ENCODE measurements at regions not wholly inside any gene's neighbourhood (a gene's known extent, or its start where the extent isn't known, plus 50 kb on each side); places are given as distances from the start of the nearest gene placed in this dataset.

DNA sequence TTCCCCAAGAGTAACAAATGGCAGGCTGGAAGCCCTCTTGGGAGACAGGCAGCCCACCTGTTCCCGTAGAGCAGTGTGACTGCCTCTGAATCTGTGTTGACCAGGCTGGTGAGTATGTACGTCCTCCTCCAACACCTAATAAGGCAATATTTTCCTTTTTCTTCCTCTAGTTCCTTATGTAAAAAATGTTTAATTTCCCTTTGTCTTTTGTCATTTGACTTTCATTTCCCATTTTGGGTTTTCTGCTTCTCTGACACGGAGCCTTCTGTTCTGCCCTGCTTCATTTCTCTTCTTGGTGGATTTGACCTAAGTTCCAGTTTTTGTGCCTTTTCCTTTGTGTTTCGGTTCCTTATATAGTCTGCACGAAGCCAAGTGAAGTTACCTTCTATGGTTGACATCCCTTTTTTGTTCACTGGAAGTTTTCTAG is 65.8 kb upstream of the ATF3 start:
- H3K4me3 ChIP-seq = no peak overlapping the region
- no peak for DNase-seq
- no peaks in the 10 kb centered on the region for H3K4me1 ChIP-seq
- H3K9me3 ChIP-seq (replicated peaks) = peaks cover 3% of the 10 kb centered on the region
- no peaks in the 10 kb centered on the region for H3K36me3 ChIP-seq
- H3K27ac ChIP-seq (replicated peaks) = no peak overlapping the region
- intact Hi-C loops (cut with micrococcal nuclease) = no loop called here
- TF ChIP-seq, protein P1, sequence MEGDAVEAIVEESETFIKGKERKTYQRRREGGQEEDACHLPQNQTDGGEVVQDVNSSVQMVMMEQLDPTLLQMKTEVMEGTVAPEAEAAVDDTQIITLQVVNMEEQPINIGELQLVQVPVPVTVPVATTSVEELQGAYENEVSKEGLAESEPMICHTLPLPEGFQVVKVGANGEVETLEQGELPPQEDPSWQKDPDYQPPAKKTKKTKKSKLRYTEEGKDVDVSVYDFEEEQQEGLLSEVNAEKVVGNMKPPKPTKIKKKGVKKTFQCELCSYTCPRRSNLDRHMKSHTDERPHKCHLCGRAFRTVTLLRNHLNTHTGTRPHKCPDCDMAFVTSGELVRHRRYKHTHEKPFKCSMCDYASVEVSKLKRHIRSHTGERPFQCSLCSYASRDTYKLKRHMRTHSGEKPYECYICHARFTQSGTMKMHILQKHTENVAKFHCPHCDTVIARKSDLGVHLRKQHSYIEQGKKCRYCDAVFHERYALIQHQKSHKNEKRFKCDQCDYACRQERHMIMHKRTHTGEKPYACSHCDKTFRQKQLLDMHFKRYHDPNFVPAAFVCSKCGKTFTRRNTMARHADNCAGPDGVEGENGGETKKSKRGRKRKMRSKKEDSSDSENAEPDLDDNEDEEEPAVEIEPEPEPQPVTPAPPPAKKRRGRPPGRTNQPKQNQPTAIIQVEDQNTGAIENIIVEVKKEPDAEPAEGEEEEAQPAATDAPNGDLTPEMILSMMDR (IDR thresholded peaks at IDR 0.05; ENCODE audit: borderline replicate concordance) = no peak
- no peaks in the 10 kb centered on the region for H3K27me3 ChIP-seq (ENCODE audit: low read depth)

DNA sequence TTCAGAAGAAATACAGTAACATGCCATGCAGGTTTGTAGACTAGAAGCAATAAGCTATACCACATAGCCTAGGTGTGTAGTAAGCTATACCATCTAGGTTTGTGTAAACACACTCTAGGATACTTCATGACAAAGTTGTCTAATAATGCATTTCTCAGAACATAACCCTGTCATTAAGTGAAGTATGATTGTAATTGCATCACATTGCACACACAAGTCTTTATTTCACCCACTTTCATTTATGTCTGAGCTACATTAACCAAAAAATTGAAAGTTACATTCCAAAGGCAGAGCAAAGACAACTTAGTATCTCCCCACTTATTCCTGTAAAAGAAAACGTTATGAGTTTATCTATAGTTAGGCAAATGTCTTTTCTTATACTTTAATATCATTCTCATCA is 64.5 kb upstream of the ATF3 start:
- H3K4me3 ChIP-seq = no peak overlapping the region
- H3K27me3 ChIP-seq (ENCODE audit: low read depth) = no peaks in the 10 kb centered on the region
- H3K36me3 ChIP-seq = no peaks in the 10 kb centered on the region
- intact Hi-C loops (cut with micrococcal nuclease) = no loop called here
- DNase-seq = no peak
- no peak overlapping the region for H3K27ac ChIP-seq (replicated peaks)
- H3K4me1 ChIP-seq = no peaks in the 10 kb centered on the region
- TF ChIP-seq, protein P1 (IDR thresholded peaks at IDR 0.05; ENCODE audit: borderline replicate concordance) = no peak
- H3K9me3 ChIP-seq (replicated peaks) = no peaks in the 10 kb centered on the region

DNA sequence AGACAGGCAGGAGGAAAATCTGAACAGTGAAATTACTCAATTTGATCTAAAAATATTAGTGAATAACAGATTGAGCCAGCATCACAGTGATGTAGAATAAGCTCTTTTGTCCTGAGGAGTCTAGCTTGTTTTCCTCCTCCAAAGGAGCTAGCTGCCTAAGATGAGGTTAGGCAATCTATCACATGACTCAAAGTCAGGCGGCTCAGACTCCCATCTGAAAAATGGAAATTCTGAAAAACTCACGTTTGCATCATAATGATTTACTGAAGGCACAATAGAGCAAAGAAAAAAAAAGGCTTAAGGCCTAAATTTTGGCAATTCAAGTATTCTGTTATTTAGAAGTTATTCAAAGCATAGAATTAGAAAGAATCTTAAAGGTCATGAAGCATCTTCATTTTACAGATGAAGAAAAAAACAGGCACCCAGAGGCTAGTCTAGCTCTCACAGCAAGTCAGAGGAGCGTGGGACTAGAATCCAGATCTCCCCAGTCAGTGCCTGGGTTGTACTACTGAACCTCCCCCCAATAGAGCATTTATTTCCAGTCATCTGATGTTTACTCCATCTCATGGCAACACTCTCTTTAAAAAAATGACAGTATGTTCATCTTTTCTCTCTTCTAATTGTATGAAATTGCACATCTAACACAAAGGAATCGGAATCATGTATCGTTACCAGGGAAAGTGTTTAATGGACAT is 62.5 kb upstream of the ATF3 start:
- Histone ChIP-seq H3K27me3 (ENCODE audit: low read depth) (peaks cover 4% of the 10 kb centered on the region), H3K36me3 (no peaks in the 10 kb centered on the region), H3K4me3 (no peak overlapping the region), H3K9me3 (replicated peaks) (no peaks in the 10 kb centered on the region), H3K27ac (replicated peaks) (no peak overlapping the region), H3K4me1 (no peaks in the 10 kb centered on the region)
- intact Hi-C loops (cut with micrococcal nuclease) = no loop called here
- no peak for DNase-seq
- TF ChIP-seq, protein P1 (IDR thresholded peaks at IDR 0.05; ENCODE audit: borderline replicate concordance) = no peak

DNA sequence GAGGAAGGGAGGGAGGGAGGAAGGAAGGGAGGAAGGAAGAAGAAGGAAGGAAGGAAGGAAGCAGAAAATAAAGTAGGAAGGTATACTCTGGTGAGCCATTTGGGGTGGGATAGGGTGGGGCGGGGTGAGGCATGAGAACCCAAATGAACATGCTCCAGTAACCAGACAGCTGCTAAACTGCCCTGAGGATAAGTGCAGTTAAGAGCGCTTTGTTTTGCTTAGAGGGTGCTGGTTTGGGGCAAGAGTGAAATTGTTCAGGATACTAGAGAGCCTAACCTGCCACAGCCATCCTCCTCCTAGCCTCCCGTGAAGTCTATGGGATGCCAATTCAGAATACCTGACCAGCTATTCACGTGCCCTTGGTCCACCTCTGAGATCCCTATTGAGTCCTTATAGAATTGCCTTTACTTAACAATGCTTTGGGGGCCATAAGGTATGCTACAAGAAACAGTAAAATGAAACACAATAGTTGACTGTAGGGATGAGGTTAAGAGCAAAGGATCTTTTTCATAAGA is 59.0 kb upstream of the ATF3 start:
- Histone ChIP-seq H3K4me3 (no peak overlapping the region), H3K27me3 (ENCODE audit: low read depth) (peaks cover 4% of the 10 kb centered on the region), H3K4me1 (no peaks in the 10 kb centered on the region), H3K36me3 (no peaks in the 10 kb centered on the region), H3K27ac (replicated peaks) (no peak overlapping the region), H3K9me3 (replicated peaks) (no peaks in the 10 kb centered on the region)
- intact Hi-C loops (cut with micrococcal nuclease) = no loop called here
- TF ChIP-seq, protein P1 (IDR thresholded peaks at IDR 0.05; ENCODE audit: borderline replicate concordance) = no peak
- DNase-seq = no peak

DNA sequence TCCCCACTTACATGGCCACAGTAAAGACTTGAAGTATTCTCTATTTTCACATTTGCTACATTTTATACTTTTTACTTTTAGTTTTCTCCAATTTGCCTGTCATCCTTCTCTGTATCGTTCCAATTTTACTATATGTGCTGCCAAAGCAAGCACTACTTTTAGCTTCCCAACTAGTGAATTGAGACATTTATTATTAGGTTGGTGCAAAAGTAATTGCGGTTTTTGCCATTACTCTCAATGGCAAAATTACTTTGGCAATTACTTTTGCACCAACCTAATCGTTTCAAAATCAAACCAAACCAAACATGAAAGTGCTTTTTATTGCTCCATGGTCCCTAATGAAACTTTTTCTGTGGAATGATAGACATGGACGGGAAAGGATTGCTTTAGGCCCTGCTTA is 56.6 kb upstream of the ATF3 start:
- H3K36me3 ChIP-seq = no peaks in the 10 kb centered on the region
- H3K9me3 ChIP-seq (replicated peaks) = peaks cover 5% of the 10 kb centered on the region
- TF ChIP-seq, protein P1 (IDR thresholded peaks at IDR 0.05; ENCODE audit: borderline replicate concordance) = no peak
- intact Hi-C loops (cut with micrococcal nuclease) = no loop called here
- peaks cover 4% of the 10 kb centered on the region for H3K27me3 ChIP-seq (ENCODE audit: low read depth)
- H3K4me1 ChIP-seq = no peaks in the 10 kb centered on the region
- no peak overlapping the region for H3K27ac ChIP-seq (replicated peaks)
- no peak overlapping the region for H3K4me3 ChIP-seq
- DNase-seq = no peak

Measured in left ventricle myocardium inferior (tissue), 1 donor.